ENCODE measurements at regions not wholly inside any gene's neighbourhood (a gene's known extent, or its start where the extent isn't known, plus 50 kb on each side); places are given as distances from the start of the nearest gene placed in this dataset.

DNA sequence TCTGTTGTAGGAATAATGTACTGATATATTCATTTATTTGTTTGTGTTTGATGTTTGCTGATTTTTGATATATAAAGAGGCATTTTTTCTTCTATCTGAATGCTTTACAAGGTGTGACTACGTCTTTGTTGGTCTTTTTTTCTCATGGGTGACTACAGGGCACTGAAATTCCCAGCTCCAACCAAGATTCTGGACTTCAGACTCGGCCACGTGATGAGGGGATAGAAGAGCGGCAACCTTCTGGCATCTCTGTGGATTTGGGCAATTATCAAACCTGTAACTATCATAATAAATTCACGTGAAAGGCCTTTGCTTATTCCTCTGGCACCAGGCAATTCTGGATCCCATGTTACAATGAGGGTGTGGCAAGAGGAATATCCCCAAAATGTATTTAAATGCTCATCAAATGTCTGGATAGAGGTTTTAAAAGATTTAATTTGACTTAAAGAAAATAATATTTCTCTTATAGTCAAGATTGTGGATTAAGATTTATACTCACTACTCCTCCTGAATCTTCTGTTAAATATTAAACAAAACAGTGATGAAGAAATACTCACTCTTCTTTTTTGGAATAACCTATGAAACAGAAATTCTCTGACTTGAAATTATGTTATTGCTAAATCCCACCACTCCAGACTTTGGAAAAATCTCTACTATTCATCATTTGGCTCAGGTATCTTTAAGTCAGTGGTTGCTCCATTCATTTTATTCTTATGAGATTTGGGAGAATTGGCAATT lies 276.3 kb downstream of the GPR37 start:
- no peak for DNase-seq

DNA sequence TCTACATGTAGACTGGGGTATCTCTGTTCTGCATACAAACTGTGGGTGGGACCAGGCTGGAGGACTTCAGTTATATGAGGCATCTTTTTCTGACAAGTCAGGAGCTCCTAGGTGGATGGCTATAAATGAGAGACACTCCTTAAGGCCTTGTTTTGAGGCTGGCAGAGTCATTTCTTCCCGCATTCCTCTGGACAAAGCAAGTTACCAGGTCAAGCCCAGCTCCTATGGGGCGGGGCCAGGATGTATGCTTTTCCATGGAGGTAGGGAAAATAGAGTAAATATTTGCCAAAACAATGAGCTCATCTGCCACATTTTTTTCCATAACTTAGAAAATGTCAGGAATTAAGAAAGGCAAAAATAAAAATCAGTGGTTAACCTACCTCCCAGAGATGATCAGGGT lies 283.4 kb downstream of the GPR37 start:
- no peak for DNase-seq

DNA sequence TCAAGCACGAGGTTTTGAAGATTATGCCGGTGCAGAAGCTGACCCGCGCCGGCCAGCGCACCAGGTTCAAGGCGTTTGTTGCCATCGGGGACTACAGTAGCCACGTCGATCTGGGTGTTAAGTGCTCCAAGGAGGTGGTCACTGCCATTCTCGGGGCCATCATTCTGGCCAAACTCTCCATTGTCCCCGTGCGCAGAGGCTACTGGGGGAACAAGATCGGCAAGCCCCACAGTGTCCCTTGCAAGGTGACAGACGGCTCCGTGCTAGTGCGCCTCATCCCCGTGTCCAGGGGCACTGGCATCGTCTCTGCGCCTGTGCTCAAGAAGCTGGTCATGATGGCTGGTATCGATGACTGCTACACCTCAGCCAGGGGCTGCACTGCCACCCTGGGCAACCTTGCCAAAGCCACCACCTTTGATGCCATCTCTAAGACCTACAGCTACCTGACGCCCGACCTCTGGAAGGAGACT lies 284.7 kb downstream of the GPR37 start:
- no peak for DNase-seq

DNA sequence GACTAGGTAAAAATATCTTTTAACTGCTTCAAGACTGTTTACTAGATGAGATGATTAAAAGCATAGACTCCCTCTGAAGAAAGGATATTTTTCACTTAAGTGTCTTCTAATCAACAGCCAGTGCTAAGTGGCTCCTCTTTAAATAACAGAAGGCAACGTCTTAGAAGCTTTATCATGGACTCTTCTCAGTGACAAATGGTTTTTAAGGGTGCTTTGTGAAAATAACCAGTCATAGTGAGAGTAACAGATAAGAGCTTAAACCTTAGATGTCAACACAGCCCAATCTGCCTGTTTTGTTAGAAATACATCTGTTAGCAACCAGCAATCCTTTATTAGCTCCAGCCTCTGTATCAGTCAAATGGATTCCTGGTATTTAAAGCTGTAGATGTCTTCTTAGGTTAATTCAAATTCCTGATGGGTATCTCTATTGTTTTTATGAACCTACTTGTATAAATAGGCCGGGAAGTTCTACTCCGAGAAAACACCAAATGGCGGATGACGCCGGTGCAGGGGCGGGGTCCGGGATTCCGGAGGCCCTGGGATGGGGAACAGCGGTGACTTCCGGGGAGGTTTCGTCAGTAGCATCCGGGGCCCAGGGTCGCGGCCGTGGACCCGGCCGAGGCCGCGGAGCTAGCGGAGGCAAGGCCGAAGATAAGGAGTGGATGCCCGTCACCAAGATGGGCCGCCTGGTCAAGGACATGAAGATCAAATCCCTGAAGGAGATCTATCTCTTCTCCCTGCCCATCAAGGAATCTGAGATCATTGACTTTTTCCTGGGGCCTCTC lies 285.4 kb downstream of the GPR37 start:
- DNase-seq = no peak

DNA sequence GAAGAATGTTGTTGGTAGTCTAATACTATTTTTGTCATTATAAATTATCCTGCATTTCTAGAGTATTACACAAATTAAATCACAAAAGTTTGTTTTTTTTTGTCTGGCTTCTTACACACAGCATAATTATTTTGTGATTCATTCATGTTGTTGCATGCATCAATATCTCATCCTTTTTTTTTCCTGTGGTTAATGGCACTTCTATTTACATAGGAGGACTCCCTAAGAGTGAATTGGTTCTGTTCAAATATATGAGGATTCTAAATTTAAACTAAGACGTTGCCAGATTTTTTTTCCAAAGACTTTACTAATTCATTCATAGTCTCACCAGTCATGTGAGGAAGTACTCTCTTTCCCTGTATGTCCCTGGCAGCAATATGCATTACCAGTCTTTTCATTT lies 303.3 kb downstream of the GPR37 start:
- no peak for DNase-seq

DNA sequence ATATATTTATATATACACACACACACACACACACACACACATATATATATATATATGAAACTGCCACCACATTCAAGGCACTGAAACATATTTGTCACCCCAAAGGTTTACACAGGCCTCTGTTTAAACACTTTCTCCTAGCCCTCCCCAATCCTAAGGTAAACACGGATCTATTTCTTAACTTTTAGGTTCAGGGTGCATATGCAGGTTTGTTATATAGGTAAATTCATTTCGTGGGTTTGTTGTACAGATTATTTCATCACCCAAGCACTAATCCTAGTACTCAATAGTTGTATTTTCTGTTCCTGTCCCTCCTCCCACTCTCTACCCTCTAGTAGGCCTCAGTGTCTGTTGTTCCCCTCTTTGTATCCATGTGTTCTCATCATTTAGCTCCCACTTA lies 305.0 kb downstream of the GPR37 start:
- no peak for DNase-seq

DNA sequence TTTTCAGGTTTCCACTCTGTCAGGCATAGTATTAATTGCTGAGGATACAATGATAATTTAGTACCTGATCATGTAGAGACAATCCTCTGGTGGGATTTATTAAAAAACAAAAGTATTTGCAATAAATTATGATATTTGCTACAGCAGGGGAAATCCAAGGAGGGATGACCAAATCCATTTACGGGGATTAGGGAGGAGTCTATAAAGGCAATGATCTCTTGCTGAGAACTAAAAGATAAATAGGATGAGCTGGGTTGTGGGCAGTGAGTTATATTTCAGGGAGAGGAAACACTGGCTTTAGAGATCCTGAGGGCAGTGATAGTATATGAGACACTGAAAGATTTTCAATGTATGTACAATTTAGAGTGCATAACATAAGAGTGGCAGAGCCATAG lies 305.5 kb downstream of the GPR37 start:
- DNase-seq = no peak

DNA sequence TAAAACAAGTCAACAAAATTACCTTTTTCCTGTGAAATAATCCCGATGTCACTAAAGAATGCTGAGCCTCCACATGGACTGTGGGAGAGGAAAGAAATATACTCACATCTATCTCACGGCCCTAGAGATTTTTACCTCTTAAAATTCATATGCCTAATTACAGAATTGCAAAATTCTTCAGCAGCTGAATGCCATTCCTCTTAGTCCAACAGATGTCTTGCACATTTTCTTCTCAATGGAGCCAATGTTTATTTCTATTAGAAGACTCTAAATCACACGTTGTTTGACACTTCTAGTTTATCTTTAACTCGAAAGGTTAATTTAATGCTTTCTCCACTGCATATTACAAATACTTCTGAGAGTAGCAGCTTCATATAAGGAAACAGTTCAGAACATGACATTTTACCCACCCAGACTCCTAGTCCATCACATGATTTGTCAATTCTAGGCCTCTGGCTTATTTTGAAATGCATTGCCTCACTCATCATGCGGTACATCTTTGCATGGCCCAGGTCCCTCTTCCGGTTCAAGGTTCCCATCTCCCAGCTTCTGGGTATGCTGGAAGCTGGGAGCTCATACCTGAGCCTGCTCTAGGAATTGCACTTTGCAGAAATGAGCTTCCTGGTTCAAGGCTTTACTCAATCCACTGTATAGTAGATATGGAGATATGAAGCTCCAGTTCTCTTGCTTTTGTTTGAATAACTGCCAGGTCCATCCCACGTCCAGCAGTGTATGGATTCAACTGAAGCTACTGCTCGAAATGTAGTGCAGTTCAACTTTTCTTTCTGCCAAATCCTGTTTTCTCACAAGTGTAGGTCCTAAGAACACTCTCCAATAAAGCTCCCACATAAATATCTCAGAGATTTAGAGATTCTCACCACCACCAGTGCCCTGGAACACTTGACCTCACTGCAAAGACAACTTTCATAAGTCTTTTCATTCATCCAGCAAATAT lies 306.2 kb downstream of the GPR37 start:
- no peak for DNase-seq

DNA sequence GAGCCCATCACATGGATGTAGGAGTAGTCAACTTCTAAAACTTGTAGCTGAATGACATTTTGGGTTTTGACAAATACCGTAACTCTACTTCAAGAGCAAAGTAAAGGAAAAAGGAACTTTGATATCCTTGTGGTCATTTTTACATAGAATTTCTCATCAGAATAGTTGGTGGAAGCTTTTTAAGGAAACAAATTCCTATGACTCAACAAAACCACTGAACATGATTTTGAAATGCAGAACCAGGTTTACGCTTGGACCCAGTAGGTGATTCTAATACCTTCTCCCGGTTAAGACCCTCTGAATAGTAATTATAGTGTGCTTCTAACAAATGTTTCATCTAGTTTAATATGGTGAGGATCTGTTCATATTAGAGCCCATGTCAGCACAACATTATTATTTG lies 307.8 kb downstream of the GPR37 start:
- DNase-seq = no peak

DNA sequence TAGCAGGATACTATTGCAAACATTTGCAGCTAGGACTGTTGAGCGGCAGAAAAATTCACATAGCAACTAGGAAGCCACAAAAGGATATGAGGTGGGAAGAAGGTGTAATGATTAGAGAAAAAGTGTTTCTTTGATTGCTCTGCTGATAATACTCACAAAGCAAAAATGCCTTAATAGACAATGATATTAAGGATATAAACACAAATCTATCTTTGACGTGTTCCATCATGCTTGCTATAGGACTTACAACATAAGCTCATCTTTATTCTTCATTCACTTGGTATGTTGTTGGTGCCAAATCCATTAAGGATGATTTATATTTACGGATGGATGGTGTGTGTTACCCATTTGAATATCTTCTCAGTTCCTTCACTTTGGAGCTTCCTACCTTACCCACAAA lies 309.3 kb downstream of the GPR37 start:
- DNase-seq = no peak

DNA sequence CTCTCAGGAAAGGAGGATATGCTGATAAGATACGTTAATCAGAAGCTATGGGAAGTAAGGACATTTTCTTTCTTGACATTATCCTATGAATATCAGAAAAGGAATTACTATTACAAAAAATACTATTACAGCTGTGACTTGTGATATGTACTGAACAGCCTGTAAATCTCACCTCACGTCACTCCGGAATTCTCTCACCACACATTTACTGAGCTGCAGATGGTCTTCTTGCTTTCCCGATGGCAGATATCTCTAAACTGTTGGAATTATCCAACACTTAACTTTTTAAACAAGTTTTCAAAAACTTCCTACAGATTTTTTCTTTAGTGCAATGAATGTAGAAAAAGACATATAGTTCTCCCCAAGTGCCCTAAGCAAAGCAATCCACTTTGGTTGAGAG lies 313.4 kb downstream of the GPR37 start:
- DNase-seq = no peak

DNA sequence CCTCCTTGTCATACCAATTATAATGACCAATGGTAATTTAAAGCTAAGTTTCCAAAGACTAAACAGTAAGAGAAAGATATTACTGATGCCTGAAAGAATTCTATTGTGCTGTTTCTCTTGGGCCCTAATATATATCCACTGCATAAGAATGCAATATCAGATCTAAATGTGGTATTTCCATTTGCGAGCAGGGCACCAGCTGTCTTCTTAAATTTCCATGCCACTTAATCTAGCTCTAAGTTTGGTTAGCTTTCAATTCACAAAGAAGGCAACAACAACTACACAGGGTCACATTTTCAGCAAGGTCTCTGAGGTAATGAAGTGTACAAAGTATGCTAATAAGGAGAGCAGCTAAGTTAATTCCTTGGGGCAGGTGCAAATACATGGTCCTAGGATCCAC lies 315.7 kb downstream of the GPR37 start:
- DNase-seq = no peak

DNA sequence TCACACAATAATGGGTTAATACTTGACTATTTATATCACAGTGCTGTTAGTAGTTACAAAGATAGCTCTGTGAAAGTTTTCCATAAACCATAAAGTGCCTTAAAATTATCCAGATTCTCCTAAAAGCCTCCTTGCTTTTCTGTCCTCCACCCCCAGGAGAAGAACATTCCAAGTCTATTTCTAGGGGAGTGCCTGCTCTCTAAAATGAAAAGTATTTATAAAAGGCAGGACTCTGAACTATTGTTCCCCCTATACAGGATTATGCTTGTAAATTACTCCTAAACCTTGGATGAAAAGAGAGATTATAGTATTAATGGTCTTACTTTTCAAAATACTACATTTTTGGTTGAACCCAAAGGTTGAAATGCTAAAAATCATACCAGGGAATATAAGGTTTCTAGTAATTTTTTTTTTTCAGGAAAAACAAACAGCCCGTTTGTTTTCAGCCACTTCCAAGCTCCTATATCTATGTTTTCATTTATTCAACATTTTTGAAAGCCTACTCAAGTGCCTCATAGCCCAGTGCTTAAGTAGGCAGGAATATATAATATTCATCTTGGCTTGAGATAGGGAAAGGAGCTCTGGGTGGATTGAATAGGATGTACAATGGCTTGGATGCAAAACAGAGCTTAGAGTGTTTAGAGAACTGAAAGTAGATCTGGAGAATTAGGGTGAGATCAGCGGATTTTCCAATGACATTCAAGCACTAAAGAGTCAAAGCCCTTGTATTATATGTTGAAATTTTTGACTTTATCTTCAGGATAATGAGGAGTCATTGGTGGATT lies 320.7 kb downstream of the GPR37 start:
- DNase-seq = no peak

DNA sequence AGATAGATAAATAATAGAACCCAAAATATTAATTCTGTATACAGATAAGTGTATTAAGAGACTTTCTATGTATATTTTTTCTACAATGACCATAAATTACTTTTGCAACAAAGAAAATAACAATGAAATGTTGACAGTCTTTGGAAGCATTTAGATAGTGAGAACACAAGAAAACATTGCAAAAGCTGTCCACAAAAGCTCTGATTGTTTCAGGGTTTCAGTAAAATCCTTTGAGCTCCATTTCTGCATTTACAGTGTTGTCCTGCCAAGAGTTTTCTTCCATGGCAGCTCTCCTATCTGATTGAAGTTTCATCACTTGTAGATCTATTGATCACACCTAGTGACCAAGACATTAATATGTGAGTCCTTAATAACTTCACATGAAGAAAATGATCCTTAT lies 321.8 kb downstream of the GPR37 start:
- DNase-seq = no peak

DNA sequence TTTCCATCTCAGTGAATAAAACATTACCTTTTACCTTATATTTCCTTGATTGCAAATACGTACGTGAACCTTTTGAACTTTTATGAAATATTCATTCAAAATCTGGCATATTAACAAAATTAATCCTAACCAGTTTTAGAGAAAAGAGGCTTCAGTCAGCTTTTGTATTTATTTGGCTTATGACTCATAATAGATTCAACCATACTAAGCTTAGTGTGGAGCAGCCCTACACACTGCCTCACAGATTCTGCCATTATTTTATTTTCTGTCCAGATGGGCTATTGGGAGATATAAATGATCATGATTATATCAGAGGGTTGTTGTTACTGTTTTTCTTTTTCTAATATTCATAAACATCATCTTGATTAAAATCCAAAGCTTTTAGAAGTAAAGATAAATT lies 325.5 kb downstream of the GPR37 start:
- DNase-seq = no peak

DNA sequence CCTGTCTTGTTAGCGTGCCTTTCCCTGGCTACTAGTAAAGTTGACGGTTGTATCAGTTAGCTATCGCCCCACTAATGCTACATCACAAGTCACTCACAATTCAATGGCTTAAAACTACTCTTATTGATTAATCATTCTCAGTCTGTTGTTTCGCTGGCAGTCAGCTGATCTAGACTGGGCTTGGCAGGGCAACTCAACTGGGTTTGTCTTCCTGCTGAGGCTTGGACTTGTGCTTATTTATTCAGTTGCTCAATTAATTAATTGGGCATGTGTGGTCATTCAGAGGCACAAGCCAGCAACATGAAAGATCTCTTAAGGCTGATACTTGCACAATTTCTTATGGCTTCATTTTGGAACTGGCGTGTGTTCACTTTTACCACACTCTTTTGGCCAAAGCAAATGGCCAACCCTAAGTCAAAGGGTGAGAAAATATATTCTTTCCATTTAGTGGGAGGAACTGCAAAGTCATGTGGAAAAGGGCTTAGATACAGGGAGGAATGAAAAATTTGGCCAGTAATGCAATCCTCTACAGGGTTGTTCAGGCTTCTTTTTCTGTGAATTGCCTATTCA lies 333.5 kb downstream of the GPR37 start:
- DNase-seq = no peak

DNA sequence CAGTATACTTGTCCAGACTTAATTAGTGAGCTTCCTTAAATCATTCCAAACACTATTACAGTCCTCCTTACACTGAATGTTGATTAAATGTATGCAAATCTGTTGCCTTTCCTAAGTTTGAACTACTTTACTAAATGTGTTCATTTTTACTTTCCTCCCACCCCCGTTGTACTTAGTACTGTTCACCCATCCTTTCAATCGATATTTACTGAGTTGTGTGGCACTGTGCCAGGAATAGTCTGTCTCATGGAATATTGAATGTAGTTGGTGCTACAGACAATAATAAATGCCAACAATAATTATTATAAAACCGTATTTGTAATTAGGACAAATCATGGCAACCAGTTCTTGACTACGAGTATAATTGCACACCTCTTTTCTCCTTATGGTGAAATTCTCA lies 335.7 kb downstream of the GPR37 start:
- DNase-seq = no peak

DNA sequence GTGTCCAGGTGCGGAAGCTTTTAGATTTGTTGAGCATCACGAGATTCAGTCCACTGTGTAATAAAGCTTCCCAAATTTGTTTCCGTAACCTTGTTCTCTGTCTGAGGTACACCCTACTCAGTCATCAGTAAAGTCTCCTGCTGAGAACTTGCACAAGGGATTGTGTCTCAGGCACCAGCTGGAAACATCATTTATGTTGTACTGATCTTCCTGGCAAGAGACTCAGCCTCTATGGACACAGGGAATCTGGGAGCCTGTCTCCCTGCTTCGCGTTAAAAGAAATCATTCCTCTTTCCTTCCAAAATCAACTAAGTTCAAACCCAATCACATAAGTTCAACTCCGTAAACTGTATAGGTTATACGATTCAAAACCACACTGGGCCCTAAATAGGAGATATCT lies 336.8 kb downstream of the GPR37 start:
- DNase-seq = peak; percentile 19

DNA sequence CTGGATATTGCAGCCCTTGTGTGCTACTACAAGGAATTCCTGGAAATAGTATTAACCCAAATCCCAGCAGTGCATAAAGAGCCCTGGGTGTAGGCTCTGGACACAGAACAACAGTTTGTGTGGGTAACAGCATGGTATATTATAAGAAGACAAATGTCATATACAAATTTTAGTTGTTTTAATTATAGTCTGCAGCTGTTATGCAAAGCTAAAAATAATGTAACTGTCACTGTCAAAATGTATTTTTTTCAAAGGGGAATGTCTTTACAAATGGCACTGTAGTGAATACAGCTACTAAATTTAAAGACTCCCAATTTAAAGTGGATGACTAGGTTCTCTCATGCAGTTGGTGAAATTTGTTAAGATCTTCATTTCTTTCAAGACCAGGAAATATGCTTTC lies 339.0 kb downstream of the GPR37 start:
- no peak for DNase-seq

DNA sequence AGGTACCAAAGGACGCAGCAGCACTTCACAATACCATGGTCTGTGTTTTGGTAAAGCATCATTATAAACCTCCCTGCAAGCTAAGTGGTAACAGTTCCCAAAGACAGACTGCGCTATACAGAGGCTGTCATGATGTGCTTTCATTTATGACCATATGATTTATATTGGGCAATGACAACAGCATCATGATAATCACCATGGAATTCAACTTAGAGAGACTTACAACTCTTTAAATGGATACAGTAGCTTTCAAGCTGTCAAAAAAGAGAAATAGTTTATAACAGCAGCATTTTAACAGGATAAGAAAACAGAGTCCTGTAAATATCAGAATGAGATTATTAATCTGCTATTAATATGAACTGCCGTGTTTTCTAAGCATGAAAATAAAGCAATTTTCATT lies 341.7 kb downstream of the GPR37 start:
- DNase-seq = no peak

DNA sequence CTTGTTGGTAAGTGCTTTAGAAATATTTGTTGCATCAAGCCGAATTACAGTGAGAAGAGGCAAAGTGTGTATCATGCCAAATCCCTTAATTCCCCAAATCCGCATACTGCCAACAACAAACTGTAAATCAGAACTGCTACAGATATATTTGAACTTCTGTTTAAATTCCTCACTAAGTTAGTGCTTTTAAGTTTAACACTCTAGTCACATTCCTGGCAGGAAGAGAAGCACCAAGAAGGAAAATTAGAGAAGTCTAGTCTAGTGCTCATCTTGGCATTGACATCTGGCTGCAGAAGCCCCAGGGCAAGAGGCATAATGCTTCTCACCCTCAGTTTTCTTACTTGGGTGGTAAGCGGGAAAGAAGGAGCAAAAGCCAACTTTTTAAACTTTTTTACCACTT lies 343.5 kb downstream of the GPR37 start:
- DNase-seq = no peak

DNA sequence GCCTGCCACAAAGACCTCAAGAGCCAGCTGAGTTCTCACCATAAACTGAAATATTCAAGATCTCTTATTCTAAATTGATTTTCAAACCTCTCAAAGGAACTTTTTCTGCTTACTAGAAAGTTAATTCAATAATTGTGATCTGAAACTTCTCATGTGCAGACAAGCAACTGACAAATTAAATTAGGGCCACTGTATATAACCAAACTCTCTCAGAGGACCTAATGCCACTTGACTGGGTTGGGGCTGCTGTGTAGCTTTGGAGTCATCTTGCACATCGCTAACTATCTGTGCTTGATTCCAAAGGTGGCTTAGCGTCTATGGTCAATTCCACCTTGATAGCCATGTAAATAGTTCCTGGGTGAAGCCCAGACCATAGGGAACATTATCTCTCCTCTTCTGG lies 345.2 kb downstream of the GPR37 start:
- no peak for DNase-seq

All from femur (tissue), 1 donor.